ENCODE measurements at regions not wholly inside any gene's neighbourhood (a gene's known extent, or its start where the extent isn't known, plus 50 kb on each side); places are given as distances from the start of the nearest gene placed in this dataset.

GRCh38 chr21:35507181-35507759 lies 458.2 kb upstream of the RUNX1 start:
- TF ChIP-seq CTCF (IDR thresholded peaks at IDR 0.05; ENCODE audit: insufficient read depth, low read length) (no peak), REST (IDR thresholded peaks at IDR 0.05; ENCODE audit: insufficient replicate concordance, low read depth) (no peak), POLR2AphosphoS5 (IDR thresholded peaks at IDR 0.05; ENCODE audit: low read depth) (no peak), GABPA (IDR thresholded peaks at IDR 0.05; ENCODE audit: low read depth) (no peak), SPI1 (IDR thresholded peaks at IDR 0.05; ENCODE audit: borderline replicate concordance, low read depth) (no peak)
- no peak overlapping the region for H3K4me3 ChIP-seq (replicated peaks; ENCODE audit: insufficient read depth, low read length)
- no peak for DNase-seq (ENCODE audit: low read depth in 1 of 2, low spot score in 1 of 2)
- no peaks in the 10 kb centered on the region for H3K27me3 ChIP-seq (ENCODE audit: insufficient read depth, poor library complexity, severe bottlenecking)
- H3K27ac ChIP-seq (replicated peaks), result no peak overlapping the region

- DNase-seq (ENCODE audit: low read depth in 1 of 2, low spot score in 1 of 2), result no peak
- no peak overlapping the region for H3K27ac ChIP-seq (replicated peaks)
These were observed 457.7 kb upstream of the RUNX1 start for GRCh38 chr21:35506771-35507170.

More at GRCh38 chr21:35506771-35507170, 457.7 kb upstream of the RUNX1 start:
- H3K27me3 ChIP-seq (ENCODE audit: insufficient read depth, poor library complexity, severe bottlenecking), result no peaks in the 10 kb centered on the region
- TF ChIP-seq REST (IDR thresholded peaks at IDR 0.05; ENCODE audit: insufficient replicate concordance, low read depth) (no peak), POLR2AphosphoS5 (IDR thresholded peaks at IDR 0.05; ENCODE audit: low read depth) (no peak), CTCF (IDR thresholded peaks at IDR 0.05; ENCODE audit: insufficient read depth, low read length) (no peak), SPI1 (IDR thresholded peaks at IDR 0.05; ENCODE audit: borderline replicate concordance, low read depth) (no peak)
- no peak overlapping the region for H3K4me3 ChIP-seq (replicated peaks; ENCODE audit: insufficient read depth, low read length)

Data from HL-60 (cell line).